ENCODE measurements at regions not wholly inside any gene's neighbourhood (a gene's known extent, or its start where the extent isn't known, plus 50 kb on each side); places are given as distances from the start of the nearest gene placed in this dataset.

DNA sequence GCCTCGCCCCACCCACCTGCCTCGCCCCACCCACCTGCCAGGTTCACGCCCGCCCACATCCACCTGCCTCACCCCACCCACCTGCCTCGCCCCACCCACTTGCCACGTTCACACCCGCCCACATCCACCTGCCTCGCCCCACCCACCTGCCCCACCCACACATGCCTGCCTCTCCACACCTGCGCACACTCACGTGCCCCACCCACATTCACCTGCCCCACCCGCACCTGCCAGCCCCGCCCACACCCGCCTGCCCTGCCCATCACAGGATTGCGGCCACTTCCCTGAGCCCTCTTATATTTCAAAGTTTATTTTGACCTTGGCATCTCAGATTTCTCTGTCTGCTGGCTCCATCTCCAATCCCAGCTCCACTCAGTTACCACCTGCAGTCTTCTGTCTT, 217.5 kb upstream of the SOX11 start:
- Histone ChIP-seq H3K4me3 (ENCODE audit: insufficient read depth, low read length) (no peak overlapping the region), H4K20me1 (ENCODE audit: insufficient read depth, low read length) (no peaks in the 10 kb centered on the region), H3K4me2 (ENCODE audit: insufficient read depth, low read length) (no peak overlapping the region), H3K27ac (ENCODE audit: low read depth, low read length) (no peak overlapping the region), H3K27me3 (ENCODE audit: insufficient read depth, low read length) (no peaks in the 10 kb centered on the region), H3K36me3 (ENCODE audit: insufficient read depth, low read length) (no peaks in the 10 kb centered on the region), H3K4me1 (ENCODE audit: insufficient read depth, low read length) (no peaks in the 10 kb centered on the region), H2AFZ (ENCODE audit: low read length) (no peak overlapping the region), H3K9me3 (ENCODE audit: low read depth, low read length) (no peaks in the 10 kb centered on the region), H3K79me2 (ENCODE audit: insufficient read depth, low read length) (no peaks in the 10 kb centered on the region)
- TF ChIP-seq, protein P1, sequence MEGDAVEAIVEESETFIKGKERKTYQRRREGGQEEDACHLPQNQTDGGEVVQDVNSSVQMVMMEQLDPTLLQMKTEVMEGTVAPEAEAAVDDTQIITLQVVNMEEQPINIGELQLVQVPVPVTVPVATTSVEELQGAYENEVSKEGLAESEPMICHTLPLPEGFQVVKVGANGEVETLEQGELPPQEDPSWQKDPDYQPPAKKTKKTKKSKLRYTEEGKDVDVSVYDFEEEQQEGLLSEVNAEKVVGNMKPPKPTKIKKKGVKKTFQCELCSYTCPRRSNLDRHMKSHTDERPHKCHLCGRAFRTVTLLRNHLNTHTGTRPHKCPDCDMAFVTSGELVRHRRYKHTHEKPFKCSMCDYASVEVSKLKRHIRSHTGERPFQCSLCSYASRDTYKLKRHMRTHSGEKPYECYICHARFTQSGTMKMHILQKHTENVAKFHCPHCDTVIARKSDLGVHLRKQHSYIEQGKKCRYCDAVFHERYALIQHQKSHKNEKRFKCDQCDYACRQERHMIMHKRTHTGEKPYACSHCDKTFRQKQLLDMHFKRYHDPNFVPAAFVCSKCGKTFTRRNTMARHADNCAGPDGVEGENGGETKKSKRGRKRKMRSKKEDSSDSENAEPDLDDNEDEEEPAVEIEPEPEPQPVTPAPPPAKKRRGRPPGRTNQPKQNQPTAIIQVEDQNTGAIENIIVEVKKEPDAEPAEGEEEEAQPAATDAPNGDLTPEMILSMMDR (IDR thresholded peaks at IDR 0.05; ENCODE audit: extremely low read depth, low read depth, low read length), result no peak
- no peak for DNase-seq (ENCODE audit: insufficient read length, low spot score, missing footprints)

DNA sequence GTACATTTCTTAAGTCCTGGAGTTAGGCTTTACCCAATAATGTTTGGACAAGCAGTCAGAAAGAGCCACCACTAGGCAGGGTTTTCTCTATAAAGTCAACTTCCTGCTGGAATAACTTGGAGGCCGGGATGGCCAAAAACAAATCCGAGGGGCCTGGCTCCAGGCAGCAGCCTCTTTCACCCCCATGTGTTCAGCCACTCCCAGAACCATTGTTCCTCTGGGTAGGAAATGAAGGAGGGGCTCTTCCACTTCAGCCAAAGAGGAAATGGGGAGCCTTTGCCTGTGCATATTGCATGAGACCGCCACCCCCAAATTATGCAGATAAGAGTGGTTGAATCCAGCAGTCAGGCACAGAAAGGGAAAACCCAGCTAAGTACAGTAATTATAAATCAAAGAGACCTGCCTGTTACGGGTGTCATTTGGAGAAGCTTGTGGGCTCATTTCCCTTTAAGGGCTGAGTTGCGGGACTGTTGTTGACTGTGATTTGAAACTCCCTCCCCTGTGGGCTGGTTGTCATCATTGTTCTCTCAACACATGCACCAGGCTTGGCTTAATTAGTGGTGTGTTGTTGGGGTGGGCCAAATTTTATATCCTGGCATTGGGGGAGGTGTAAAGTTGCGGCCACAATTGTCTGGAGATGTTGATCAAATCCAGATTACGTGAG, 212.8 kb upstream of the SOX11 start:
- no peak overlapping the region for H3K4me3 ChIP-seq (ENCODE audit: insufficient read depth, low read length)
- TF ChIP-seq, protein P1 (IDR thresholded peaks at IDR 0.05; ENCODE audit: extremely low read depth, low read depth, low read length), result no peak
- H3K4me1 ChIP-seq (ENCODE audit: insufficient read depth, low read length), result no peaks in the 10 kb centered on the region
- no peak for DNase-seq (ENCODE audit: insufficient read length, low spot score, missing footprints)
- no peaks in the 10 kb centered on the region for H3K79me2 ChIP-seq (ENCODE audit: insufficient read depth, low read length)
- no peaks in the 10 kb centered on the region for H3K9me3 ChIP-seq (ENCODE audit: low read depth, low read length)
- H3K27me3 ChIP-seq (ENCODE audit: insufficient read depth, low read length), result no peaks in the 10 kb centered on the region
- no peak overlapping the region for H3K4me2 ChIP-seq (ENCODE audit: insufficient read depth, low read length)
- H3K36me3 ChIP-seq (ENCODE audit: insufficient read depth, low read length), result no peaks in the 10 kb centered on the region
- no peak overlapping the region for H3K27ac ChIP-seq (ENCODE audit: low read depth, low read length)
- H4K20me1 ChIP-seq (ENCODE audit: insufficient read depth, low read length), result no peaks in the 10 kb centered on the region
- no peak overlapping the region for H2AFZ ChIP-seq (ENCODE audit: low read length)

DNA sequence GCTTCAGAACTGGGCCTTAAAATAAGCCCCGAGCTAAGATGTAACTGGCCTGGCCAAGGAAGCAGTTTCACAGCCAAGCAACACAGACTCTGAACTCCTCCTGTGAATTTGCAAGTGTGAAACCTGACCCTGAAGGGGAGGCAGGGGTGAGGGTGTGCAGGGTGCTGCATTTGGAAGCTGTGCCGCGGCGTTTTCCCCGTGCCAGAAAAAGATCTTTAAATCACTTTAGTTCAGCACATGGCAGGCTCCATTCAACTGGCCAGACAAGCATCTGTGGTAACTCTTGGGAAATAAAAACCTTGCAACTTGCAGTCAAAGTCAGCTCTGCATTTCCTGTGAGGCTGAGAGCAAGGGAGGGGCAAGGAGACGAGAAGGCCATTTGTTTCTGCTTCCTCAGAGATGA, 209.3 kb upstream of the SOX11 start:
- H3K27me3 ChIP-seq (ENCODE audit: insufficient read depth, low read length), result no peaks in the 10 kb centered on the region
- H3K4me3 ChIP-seq (ENCODE audit: insufficient read depth, low read length), result no peak overlapping the region
- no peaks in the 10 kb centered on the region for H3K9me3 ChIP-seq (ENCODE audit: low read depth, low read length)
- no peak for DNase-seq (ENCODE audit: insufficient read length, low spot score, missing footprints)
- no peaks in the 10 kb centered on the region for H3K79me2 ChIP-seq (ENCODE audit: insufficient read depth, low read length)
- H2AFZ ChIP-seq (ENCODE audit: low read length), result no peak overlapping the region
- H3K4me2 ChIP-seq (ENCODE audit: insufficient read depth, low read length), result no peak overlapping the region
- no peaks in the 10 kb centered on the region for H3K4me1 ChIP-seq (ENCODE audit: insufficient read depth, low read length)
- H3K36me3 ChIP-seq (ENCODE audit: insufficient read depth, low read length), result no peaks in the 10 kb centered on the region
- TF ChIP-seq, protein P1 (IDR thresholded peaks at IDR 0.05; ENCODE audit: extremely low read depth, low read depth, low read length), result no peak
- no peaks in the 10 kb centered on the region for H4K20me1 ChIP-seq (ENCODE audit: insufficient read depth, low read length)
- no peak overlapping the region for H3K27ac ChIP-seq (ENCODE audit: low read depth, low read length)

DNA sequence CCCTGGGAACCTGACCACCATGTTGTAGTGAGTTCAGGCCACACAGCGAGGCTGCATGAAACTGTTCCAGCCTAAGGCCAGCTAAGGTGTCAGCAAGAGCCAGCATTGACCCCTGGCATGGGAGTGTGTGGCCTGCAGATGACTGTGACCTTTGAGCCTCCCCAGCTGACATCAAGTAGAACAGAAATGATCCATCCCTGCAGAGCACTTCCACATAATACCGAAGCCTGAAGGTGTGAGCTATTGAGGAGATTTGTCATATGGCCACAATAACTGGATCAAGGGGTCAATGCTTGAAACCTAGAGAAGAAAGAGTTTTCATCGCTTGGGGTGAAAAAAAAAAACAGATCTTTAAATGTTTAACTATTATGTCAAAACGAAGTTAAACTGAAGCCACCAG, 207.3 kb upstream of the SOX11 start:
- Histone ChIP-seq H3K4me2 (ENCODE audit: insufficient read depth, low read length) (no peak overlapping the region), H3K27me3 (ENCODE audit: insufficient read depth, low read length) (no peaks in the 10 kb centered on the region), H3K27ac (ENCODE audit: low read depth, low read length) (no peak overlapping the region), H3K9me3 (ENCODE audit: low read depth, low read length) (no peaks in the 10 kb centered on the region), H3K4me3 (ENCODE audit: insufficient read depth, low read length) (no peak overlapping the region), H3K79me2 (ENCODE audit: insufficient read depth, low read length) (no peaks in the 10 kb centered on the region), H3K36me3 (ENCODE audit: insufficient read depth, low read length) (no peaks in the 10 kb centered on the region), H4K20me1 (ENCODE audit: insufficient read depth, low read length) (no peaks in the 10 kb centered on the region), H2AFZ (ENCODE audit: low read length) (no peak overlapping the region), H3K4me1 (ENCODE audit: insufficient read depth, low read length) (no peaks in the 10 kb centered on the region)
- DNase-seq (ENCODE audit: insufficient read length, low spot score, missing footprints), result no peak
- TF ChIP-seq, protein P1 (IDR thresholded peaks at IDR 0.05; ENCODE audit: extremely low read depth, low read depth, low read length), result no peak
